Panc1 (cell line): ENCODE measurements at regions not wholly inside any gene's neighbourhood (a gene's known extent, or its start where the extent isn't known, plus 50 kb on each side); places are given as distances from the start of the nearest gene placed in this dataset.

Experiments
- ATAC-seq: fragments of 200-7000 bp; cut with Tn5 transposase; 2 replicates; pipeline ENCODE4 v1.9.1; 2020; ENCODE audit warnings: mild to moderate bottlenecking, moderate library complexity
- BruUV-seq: library from RNA; stranded (reverse); fragments of 400-500 nt; replicated peaks from 2 replicates; lab custom pipeline; 2021; lab: Mats Ljungman, UMichigan
- CTCF ChIA-PET: fragments of 300-600 bp; sonication (Branson Sonifier 250); formaldehyde crosslinking; loops from one replicate; lab custom pipeline; 2022; ENCODE audit warnings: antibody characterized with exemption; lab: Charles Lee
- POLR2A ChIA-PET: fragments of 300-600 bp; sonication (Branson Sonifier 250); formaldehyde crosslinking; loops from one replicate; lab custom pipeline; 2022; ENCODE audit warnings: antibody characterized with exemption; lab: Charles Lee
- DNase-seq: peaks from one replicate; pipeline ENCODE4 v3.0.0-alpha.2; 2010; ENCODE audit warnings: low read depth, low spot score
- H3K27ac ChIP-seq: 2 replicates; pipeline ENCODE4 v1.5.1; 2011; ENCODE audit warnings: mild to moderate bottlenecking, low read length, inconsistent platforms
- H3K27me3 ChIP-seq: fragments of 200-500 bp; sonication (Bioruptor generic); 2 replicates; pipeline ENCODE4 v1.6.0; 2014; ENCODE audit warnings: low read length, inconsistent platforms; ENCODE audit not compliant: control insufficient read depth, insufficient read depth
- H3K36me3 ChIP-seq: fragments of 200-500 bp; sonication (Bioruptor generic); 2 replicates; pipeline ENCODE4 v1.5.1; 2014; ENCODE audit warnings: inconsistent platforms, mild to moderate bottlenecking, low read length, moderate library complexity; ENCODE audit not compliant: control insufficient read depth, insufficient read depth
- H3K4me1 ChIP-seq: 2 replicates; pipeline ENCODE4 v1.5.1; 2011; ENCODE audit warnings: inconsistent platforms, mild to moderate bottlenecking, low read length, moderate library complexity; ENCODE audit not compliant: control insufficient read depth, insufficient read depth
- H3K4me3 ChIP-seq, 2 experiments: 2 replicates each; pipeline ENCODE4 v1.5.1; 2011 to 2012; ENCODE audit warnings: low read depth in 2 of 2, low read length in 2 of 2, mild to moderate bottlenecking in 2 of 2, inconsistent platforms in 1 of 2, moderate library complexity in 1 of 2
- H3K9me3 ChIP-seq: fragments of 200-500 bp; sonication (Bioruptor generic); 2 replicates; pipeline ENCODE4 v1.5.1; 2014; ENCODE audit warnings: low read depth, mild to moderate bottlenecking, inconsistent platforms, low read length, moderate library complexity; ENCODE audit not compliant: control insufficient read depth, insufficient read depth
- POLR2AphosphoS5 ChIP-seq: IDR thresholded peaks from 2 replicates; pipeline ENCODE4 v1.6.1; 2012; ENCODE audit warnings: mild to moderate bottlenecking, low read depth, low read length, moderate library complexity
- SIN3A ChIP-seq: IDR thresholded peaks from 2 replicates; pipeline ENCODE4 v1.6.1; 2012; ENCODE audit warnings: low read depth, mild to moderate bottlenecking, low read length, moderate library complexity, borderline replicate concordance; ENCODE audit not compliant: insufficient read depth
- TCF7L2 ChIP-seq: IDR thresholded peaks from 2 replicates; pipeline ENCODE4 v1.6.1; 2011; ENCODE audit warnings: mild to moderate bottlenecking, low read depth, low read length, inconsistent platforms
- in situ Hi-C: cut with HindIII; loops from 2 replicates; pipeline ENCODE4 v1.10.0; 2016; ENCODE audit warnings: low sequenced_read_pairs, low pct_unique_long_range_greater_than_20kb
- intact Hi-C: fragments of 100-400 bp; cut with micrococcal nuclease; formaldehyde crosslinking; loops from one replicate; pipeline ENCODE4 v1.10.0; 2022; ENCODE audit not compliant: unreplicated experiment
- TF ChIP-seq, protein P1 (sequence below): fragments of 450-650 bp; IDR thresholded peaks from 2 replicates; pipeline ENCODE4 v1.5.1; 2017; ENCODE audit warnings: mild to moderate bottlenecking
- TF ChIP-seq, protein P2 (sequence below), 2 experiments: IDR thresholded peaks; 2 replicates each; pipeline ENCODE4 v1.6.1; 2011 to 2012; ENCODE audit warnings: low read depth in 2 of 2, control low read depth in 1 of 2, low read length in 1 of 2, mild to moderate bottlenecking in 1 of 2, moderate library complexity in 1 of 2; ENCODE audit not compliant: insufficient read depth in 1 of 2

GRCh38 chr4:17132226-17132625, 233.8 kb upstream of the LDB2 start:
- no peak overlapping the region for H3K4me3 ChIP-seq
- DNase-seq (no peak), ATAC-seq (no peak)
- no TSS peak for BruUV-seq
- H3K4me1 ChIP-seq = no peaks in the 10 kb centered on the region
- in situ Hi-C loops (no loop called here), intact Hi-C loops (no loop called here)
- ChIA-PET CTCF (no interaction called here), POLR2A (no interaction called here)
- H3K27me3 ChIP-seq = no peaks in the 10 kb centered on the region
- H3K36me3 ChIP-seq = no peaks in the 10 kb centered on the region
- TF ChIP-seq POLR2AphosphoS5 = no peak
- no peak for TF ChIP-seq TCF7L2
- TF ChIP-seq, protein P1, sequence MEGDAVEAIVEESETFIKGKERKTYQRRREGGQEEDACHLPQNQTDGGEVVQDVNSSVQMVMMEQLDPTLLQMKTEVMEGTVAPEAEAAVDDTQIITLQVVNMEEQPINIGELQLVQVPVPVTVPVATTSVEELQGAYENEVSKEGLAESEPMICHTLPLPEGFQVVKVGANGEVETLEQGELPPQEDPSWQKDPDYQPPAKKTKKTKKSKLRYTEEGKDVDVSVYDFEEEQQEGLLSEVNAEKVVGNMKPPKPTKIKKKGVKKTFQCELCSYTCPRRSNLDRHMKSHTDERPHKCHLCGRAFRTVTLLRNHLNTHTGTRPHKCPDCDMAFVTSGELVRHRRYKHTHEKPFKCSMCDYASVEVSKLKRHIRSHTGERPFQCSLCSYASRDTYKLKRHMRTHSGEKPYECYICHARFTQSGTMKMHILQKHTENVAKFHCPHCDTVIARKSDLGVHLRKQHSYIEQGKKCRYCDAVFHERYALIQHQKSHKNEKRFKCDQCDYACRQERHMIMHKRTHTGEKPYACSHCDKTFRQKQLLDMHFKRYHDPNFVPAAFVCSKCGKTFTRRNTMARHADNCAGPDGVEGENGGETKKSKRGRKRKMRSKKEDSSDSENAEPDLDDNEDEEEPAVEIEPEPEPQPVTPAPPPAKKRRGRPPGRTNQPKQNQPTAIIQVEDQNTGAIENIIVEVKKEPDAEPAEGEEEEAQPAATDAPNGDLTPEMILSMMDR = no peak
- TF ChIP-seq, protein P2, sequence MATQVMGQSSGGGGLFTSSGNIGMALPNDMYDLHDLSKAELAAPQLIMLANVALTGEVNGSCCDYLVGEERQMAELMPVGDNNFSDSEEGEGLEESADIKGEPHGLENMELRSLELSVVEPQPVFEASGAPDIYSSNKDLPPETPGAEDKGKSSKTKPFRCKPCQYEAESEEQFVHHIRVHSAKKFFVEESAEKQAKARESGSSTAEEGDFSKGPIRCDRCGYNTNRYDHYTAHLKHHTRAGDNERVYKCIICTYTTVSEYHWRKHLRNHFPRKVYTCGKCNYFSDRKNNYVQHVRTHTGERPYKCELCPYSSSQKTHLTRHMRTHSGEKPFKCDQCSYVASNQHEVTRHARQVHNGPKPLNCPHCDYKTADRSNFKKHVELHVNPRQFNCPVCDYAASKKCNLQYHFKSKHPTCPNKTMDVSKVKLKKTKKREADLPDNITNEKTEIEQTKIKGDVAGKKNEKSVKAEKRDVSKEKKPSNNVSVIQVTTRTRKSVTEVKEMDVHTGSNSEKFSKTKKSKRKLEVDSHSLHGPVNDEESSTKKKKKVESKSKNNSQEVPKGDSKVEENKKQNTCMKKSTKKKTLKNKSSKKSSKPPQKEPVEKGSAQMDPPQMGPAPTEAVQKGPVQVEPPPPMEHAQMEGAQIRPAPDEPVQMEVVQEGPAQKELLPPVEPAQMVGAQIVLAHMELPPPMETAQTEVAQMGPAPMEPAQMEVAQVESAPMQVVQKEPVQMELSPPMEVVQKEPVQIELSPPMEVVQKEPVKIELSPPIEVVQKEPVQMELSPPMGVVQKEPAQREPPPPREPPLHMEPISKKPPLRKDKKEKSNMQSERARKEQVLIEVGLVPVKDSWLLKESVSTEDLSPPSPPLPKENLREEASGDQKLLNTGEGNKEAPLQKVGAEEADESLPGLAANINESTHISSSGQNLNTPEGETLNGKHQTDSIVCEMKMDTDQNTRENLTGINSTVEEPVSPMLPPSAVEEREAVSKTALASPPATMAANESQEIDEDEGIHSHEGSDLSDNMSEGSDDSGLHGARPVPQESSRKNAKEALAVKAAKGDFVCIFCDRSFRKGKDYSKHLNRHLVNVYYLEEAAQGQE (IDR thresholded peaks at IDR 0.05; ENCODE audit: insufficient read depth in 1 of 2, low read depth in 2 of 2, low read length in 1 of 2) = no peak
- no peak for TF ChIP-seq SIN3A
- H3K27ac ChIP-seq = no peak overlapping the region
- no peaks in the 10 kb centered on the region for H3K9me3 ChIP-seq

DNA sequence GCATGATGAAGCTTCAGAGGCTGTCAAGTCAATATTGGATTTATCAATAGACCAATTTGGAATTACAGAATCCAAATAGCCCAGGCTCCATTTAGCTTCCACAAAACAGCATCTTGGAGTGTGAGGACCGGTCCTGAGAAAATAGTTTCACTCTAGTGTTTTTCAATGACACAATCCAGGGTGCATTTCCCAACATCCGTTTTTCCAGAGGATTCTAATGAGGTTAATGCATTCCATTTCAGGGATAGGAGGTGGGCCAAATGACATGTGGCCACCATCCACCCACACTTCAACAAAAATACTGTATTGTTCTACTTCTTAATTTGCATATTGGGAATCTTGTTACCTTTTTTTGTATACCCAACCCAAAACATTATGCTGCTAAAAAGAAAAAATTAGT, 229.8 kb upstream of the LDB2 start:
- H3K9me3 ChIP-seq = no peaks in the 10 kb centered on the region
- ChIA-PET POLR2A (no interaction called here), CTCF (no interaction called here)
- intact Hi-C loops = no loop called here
- TF ChIP-seq, protein P2 (IDR thresholded peaks at IDR 0.05; ENCODE audit: insufficient read depth in 1 of 2, low read depth in 2 of 2, low read length in 1 of 2) = no peak
- TF ChIP-seq SIN3A (no peak), POLR2AphosphoS5 (no peak)
- TF ChIP-seq, protein P1 = no peak
- no peak overlapping the region for H3K4me3 ChIP-seq
- BruUV-seq = no TSS peak
- H3K4me1 ChIP-seq = no peaks in the 10 kb centered on the region
- no peak overlapping the region for H3K27ac ChIP-seq
- no peak for DNase-seq
- no peak for ATAC-seq
- in situ Hi-C loops = no loop called here
- H3K27me3 ChIP-seq = no peaks in the 10 kb centered on the region
- H3K36me3 ChIP-seq = no peaks in the 10 kb centered on the region
